Naive B cell (primary cell): ENCODE measurements at regions not wholly inside any gene's neighbourhood (a gene's known extent, or its start where the extent isn't known, plus 50 kb on each side); places are given as distances from the start of the nearest gene placed in this dataset.

Experiments
- ATAC-seq, 2 donors: fragments of 150-1000 bp; cut with Tn5 transposase; 2 replicates each; pipeline ENCODE4 v1.10.0; 2021; ENCODE audit warnings: low read depth in 2 of 2, mild to moderate bottlenecking in 2 of 2, moderate library complexity in 2 of 2
- DNase-seq: peaks from one replicate; pipeline ENCODE4 v3.0.0; 2022
- H3K27ac Mint-ChIP-seq, 6 donors: one replicate each; pipeline ENCODE4 v1.8.0; 2020 to 2022; ENCODE audit warnings: mild to moderate bottlenecking in 6 of 6, mixed read lengths in 6 of 6, moderate library complexity in 5 of 6, inconsistent platforms in 2 of 6
- H3K27me3 Mint-ChIP-seq, 3 donors: one replicate each; pipeline ENCODE4 v1.8.0; 2021 to 2022; ENCODE audit warnings: mixed read lengths in 3 of 3, mild to moderate bottlenecking in 1 of 3
- H3K36me3 Mint-ChIP-seq, 2 donors: one replicate each; pipeline ENCODE4 v1.8.0; 2020 to 2022; ENCODE audit warnings: mixed read lengths in 2 of 2, inconsistent platforms in 1 of 2, mild to moderate bottlenecking in 1 of 2
- H3K4me1 Mint-ChIP-seq, 3 donors: one replicate each; pipeline ENCODE4 v1.8.0; 2020 to 2022; ENCODE audit warnings: mixed read lengths in 3 of 3, inconsistent platforms in 1 of 3, mild to moderate bottlenecking in 1 of 3, moderate library complexity in 1 of 3
- H3K4me3 Mint-ChIP-seq, 8 donors: one replicate each; pipeline ENCODE4 v1.8.0; 2020 to 2022; ENCODE audit warnings: mild to moderate bottlenecking in 8 of 8, mixed read lengths in 8 of 8, moderate library complexity in 8 of 8, inconsistent platforms in 2 of 8
- H3K9me3 Mint-ChIP-seq, 7 donors: one replicate each; pipeline ENCODE4 v1.8.0; 2020 to 2022; ENCODE audit warnings: mixed read lengths in 7 of 7, mild to moderate bottlenecking in 5 of 7, inconsistent platforms in 2 of 7, moderate library complexity in 1 of 7

DNA sequence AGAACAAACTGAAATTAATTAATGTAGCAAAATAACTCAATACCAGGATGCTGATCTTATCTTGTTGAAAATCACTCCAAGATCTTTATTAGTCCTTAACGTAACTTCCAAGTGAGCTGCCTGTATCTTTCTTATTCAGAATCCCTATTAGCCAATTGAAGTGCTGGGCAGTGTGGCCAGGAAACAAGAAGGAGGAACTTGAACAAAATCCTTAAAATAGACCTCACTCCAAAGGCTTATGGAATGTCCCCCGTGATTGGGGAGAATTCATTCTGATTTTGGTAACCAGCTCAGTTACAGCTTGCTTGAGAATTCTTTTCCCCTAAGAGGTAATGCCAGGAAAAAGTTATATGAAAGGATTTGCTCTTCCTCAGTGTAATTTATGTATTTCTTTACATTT, 171.0 kb downstream of the DEPDC1B start:
- Mint-ChIP-seq H3K27ac (peak overlapping the region in 2 of 6 donors; percentile 2 to 85), H3K27me3 (no peaks in the 10 kb centered on the region), H3K4me3 (no peak overlapping the region), H3K36me3 (no peaks in the 10 kb centered on the region), H3K4me1 (peaks cover 15 to 33% (median 26%) of the 10 kb centered on the region in 3 donors), H3K9me3 (peaks cover 0 to 9% (median 3%) of the 10 kb centered on the region in 7 donors)
- DNase-seq (no peak), ATAC-seq (no peak)

DNA sequence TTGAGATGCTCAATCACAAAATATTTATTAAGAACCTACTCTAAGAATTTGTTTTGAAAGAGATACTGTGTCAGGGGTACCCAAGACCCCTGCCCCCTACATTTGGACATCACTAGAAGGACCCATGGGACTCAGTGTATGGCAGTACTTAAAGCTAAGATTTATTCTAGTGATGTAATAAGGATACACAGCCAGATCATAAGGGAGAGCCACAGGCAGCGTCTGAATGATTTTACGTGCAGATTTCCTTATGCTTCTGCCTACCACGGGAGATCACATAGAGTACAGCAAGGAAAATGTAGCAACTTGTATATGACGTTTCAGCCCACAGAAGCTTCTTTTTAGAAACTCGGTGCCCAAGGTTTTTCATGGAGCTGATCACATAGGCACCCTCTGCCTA, 172.9 kb downstream of the DEPDC1B start:
- peak overlapping the region in 3 of 6 donors; percentile 10 to 95 (median 41) for H3K27ac Mint-ChIP-seq
- no peak overlapping the region for H3K4me3 Mint-ChIP-seq
- peaks cover 0 to 3% (median 0%) of the 10 kb centered on the region in 7 donors for H3K9me3 Mint-ChIP-seq
- no peaks in the 10 kb centered on the region for H3K36me3 Mint-ChIP-seq
- no peak for ATAC-seq
- DNase-seq, result no peak
- H3K27me3 Mint-ChIP-seq, result no peaks in the 10 kb centered on the region
- peaks cover 6 to 15% (median 11%) of the 10 kb centered on the region in 3 donors for H3K4me1 Mint-ChIP-seq

DNA sequence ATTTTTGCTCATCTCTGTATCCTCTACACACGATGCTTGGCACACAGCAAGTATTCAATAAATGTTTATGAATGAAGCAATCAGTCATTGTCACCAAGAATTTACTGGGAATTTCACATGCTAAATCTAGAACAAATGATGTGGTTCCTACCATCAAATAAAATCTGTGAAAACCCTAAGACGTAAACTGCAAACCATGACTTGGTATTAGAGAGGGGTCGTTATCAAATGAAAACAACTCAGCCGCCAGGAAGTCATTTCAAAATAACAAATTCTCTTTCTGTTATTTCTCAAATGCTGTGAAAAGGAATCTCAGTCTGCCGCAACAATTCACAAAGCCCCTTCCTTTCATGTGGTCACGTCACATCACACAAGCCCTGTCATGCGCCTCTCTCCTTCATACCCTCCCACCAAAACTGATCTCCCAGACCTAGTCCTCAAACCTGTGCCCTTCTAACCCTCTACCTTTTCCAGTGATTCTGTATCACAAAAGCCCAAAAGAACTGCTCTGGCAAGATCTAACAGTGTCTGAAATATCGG, 173.6 kb downstream of the DEPDC1B start:
- H3K36me3 Mint-ChIP-seq, result no peaks in the 10 kb centered on the region
- H3K9me3 Mint-ChIP-seq, result peaks cover 0 to 3% (median 0%) of the 10 kb centered on the region in 7 donors
- DNase-seq (no peak), ATAC-seq (no peak)
- peak overlapping the region in 1 of 8 donors; percentile 34 for H3K4me3 Mint-ChIP-seq
- H3K27ac Mint-ChIP-seq, result peak overlapping the region in 3 of 6 donors; percentile 10 to 95 (median 41)
- H3K4me1 Mint-ChIP-seq, result peaks cover 7 to 13% (median 11%) of the 10 kb centered on the region in 3 donors
- H3K27me3 Mint-ChIP-seq, result no peaks in the 10 kb centered on the region

DNA sequence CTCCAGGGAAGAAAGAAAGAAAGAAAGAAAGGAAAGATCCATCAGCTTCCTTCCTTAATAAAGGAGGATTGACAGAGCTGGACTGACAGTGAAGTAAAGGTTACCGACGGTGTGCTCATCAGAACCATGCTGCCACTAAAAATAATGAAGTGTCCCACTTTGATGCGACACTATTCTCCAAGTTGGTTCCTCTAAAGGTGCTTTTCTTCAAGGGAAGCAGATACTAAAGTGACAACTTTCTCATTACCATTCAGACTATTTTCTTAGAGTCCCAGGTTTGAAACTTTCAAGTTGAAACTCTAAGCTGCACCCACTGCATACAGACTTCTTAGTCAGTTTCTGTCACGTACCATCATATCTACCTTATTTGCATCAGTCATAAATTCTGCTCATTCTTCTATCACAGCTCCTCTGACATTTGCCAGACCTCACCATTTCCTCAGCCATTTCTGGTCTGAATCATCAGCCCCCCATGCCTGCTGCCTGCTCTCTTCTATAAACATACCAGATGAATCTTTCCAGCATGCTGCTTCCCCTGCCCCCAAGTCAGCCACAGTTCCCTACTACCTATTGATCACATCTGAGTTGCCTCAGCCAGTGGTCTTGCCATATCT, 177.6 kb downstream of the DEPDC1B start:
- Mint-ChIP-seq H3K27ac (no peak overlapping the region), H3K9me3 (peaks cover 0 to 1% (median 0%) of the 10 kb centered on the region in 7 donors), H3K4me3 (no peak overlapping the region), H3K4me1 (peaks cover 18 to 26% (median 22%) of the 10 kb centered on the region in 3 donors), H3K36me3 (peaks cover 0 to 5% of the 10 kb centered on the region in 2 donors), H3K27me3 (no peaks in the 10 kb centered on the region)
- DNase-seq (peak; percentile 23), ATAC-seq (peak; percentile 41 to 44)

DNA sequence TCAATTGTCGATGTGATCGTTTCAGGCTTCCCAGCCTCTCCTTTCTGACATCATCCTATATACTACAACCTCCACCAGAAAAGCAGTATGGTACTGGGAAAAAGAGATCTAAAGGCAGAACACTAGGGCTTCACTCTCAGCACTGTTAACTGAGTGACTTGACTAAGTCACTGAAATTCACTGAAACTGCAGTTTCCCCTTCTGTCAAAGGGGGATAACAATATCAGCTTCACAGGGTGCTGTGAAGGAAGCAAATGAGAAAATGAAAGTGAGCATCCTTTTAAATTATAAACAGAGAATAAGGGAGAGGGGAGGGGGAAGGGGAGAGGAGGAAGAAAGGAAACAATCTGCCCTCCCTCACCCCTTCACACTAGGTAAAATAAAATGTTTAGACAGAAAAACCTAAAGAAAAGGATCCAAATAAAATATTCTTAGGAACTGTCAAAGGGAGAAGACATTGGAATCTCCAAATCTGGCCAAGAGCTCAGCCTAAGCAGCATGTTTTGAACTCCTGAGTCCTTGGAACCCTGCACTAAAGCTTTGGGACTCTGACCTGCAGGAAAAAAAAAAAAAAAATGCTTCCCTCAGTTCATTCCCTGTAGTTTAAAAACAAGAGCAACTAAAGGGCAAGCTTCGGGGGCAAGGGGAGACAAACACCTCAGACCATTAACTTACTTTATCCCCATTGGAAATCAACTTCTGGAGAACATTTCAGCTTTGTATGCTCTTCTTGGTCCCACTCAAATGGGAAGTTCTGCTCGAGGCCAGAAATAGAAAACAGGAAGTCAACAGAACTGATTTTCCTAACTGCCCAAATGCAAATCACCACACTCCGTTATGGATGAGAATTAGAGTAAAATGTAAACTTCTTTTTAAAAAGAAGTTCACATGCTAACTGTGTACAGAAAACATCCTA, 178.3 kb downstream of the DEPDC1B start:
- Mint-ChIP-seq H3K36me3 (peaks cover 0 to 7% of the 10 kb centered on the region in 2 donors), H3K9me3 (peaks cover 0 to 1% (median 0%) of the 10 kb centered on the region in 7 donors), H3K4me3 (no peak overlapping the region), H3K4me1 (peaks cover 19 to 26% (median 22%) of the 10 kb centered on the region in 3 donors), H3K27me3 (no peaks in the 10 kb centered on the region), H3K27ac (peak overlapping the region in 1 of 6 donors; percentile 95)
- DNase-seq (peak; percentile 60), ATAC-seq (peak; percentile 82 to 85)

DNA sequence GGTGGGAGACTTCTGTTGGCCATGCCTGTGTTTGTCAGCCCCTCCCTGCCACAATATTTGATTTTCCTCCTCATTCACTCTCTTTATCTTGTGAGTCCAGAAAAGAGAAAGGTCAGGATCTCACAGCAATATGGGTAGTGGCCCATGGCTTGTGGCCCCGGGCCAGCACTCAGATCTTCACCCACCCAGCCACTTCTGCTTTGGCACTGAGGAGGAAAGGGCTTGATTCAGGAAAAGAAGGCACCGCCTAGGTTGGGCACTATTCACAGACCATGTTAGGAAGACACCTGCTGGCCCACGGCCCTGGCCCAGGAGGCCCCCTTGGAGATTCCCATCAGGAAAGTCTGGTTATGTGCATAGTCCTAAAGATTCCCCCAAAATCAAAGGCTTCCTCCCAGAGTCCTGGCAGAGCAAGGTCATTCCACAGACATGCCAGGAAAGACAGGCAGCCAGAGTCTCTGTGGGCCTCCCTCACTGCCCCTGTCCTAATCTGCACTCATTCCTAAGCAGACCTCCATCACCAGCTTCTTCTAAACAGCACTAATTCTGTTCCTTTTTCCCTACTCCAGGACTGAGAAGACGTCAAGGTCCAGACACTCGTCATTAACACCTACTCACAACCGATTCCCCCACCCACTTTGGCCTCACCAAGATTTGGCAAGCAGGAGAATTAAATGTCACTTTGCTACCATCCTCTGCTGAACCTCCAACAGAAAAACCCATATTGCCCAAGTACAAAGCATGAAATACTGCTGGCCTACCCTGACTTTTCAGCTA, 179.3 kb downstream of the DEPDC1B start:
- Mint-ChIP-seq H3K4me3 (peak overlapping the region in 3 of 8 donors; percentile 72 to 85 (median 74)), H3K9me3 (peaks cover 0 to 1% (median 0%) of the 10 kb centered on the region in 7 donors), H3K36me3 (peaks cover 0 to 7% of the 10 kb centered on the region in 2 donors), H3K4me1 (peaks cover 26% of the 10 kb centered on the region in 3 donors), H3K27ac (peak overlapping the region in 3 of 6 donors; percentile 18 to 95 (median 94)), H3K27me3 (no peaks in the 10 kb centered on the region)
- DNase-seq (no peak), ATAC-seq (no peak)

DNA sequence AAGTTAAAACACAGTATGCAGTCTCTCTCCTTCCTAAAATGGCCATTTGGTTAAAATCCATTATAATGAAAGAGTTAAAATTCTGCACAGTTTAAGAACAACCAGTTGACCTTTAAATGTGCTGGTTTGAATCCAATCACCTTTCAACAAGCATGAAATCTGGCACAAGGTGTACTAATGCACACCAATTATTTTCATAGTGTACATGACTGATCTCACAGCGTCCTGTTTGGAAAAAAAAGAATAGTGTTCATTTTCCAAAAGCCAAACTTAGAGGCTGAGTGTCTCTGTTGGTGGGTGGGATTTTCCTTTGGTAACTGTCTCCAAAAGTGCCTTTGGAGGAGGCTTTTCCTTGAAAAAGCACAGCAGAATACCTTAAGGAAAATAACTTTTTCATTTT, 180.6 kb downstream of the DEPDC1B start:
- Mint-ChIP-seq H3K27ac (no peak overlapping the region), H3K27me3 (no peaks in the 10 kb centered on the region), H3K4me3 (no peak overlapping the region), H3K4me1 (peaks cover 26 to 29% (median 28%) of the 10 kb centered on the region in 3 donors), H3K36me3 (peaks cover 0 to 7% of the 10 kb centered on the region in 2 donors), H3K9me3 (peaks cover 0 to 1% (median 0%) of the 10 kb centered on the region in 7 donors)
- ATAC-seq, result no peak
- DNase-seq, result no peak

DNA sequence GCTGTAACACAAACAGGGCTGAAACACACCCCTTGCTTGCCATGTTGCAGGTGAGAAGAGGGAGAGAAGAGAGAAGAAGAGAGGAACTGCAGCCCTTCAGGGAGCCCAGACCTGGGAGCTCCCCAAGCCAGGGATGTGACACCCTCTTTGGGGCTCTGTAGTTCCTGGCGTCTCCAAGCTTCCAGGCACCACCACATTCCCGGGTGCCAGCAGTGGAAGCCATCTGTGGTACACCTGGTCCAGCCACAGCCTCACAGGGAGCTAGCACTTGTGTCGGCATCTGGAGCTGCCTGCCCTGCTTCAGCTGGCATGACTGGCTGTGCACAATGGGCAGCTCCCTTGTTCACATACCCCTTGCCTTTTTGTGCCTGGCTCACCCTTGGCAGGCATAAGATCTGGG, 182.1 kb downstream of the DEPDC1B start:
- Mint-ChIP-seq H3K9me3 (peaks cover 0 to 1% (median 0%) of the 10 kb centered on the region in 7 donors), H3K27ac (peak overlapping the region in 1 of 6 donors; percentile 12), H3K4me3 (peak overlapping the region in 3 of 8 donors; percentile 29 to 35 (median 33)), H3K4me1 (peaks cover 31 to 38% (median 37%) of the 10 kb centered on the region in 3 donors), H3K36me3 (peaks cover 0 to 7% of the 10 kb centered on the region in 2 donors), H3K27me3 (no peaks in the 10 kb centered on the region)
- no peak for ATAC-seq
- DNase-seq, result no peak

DNA sequence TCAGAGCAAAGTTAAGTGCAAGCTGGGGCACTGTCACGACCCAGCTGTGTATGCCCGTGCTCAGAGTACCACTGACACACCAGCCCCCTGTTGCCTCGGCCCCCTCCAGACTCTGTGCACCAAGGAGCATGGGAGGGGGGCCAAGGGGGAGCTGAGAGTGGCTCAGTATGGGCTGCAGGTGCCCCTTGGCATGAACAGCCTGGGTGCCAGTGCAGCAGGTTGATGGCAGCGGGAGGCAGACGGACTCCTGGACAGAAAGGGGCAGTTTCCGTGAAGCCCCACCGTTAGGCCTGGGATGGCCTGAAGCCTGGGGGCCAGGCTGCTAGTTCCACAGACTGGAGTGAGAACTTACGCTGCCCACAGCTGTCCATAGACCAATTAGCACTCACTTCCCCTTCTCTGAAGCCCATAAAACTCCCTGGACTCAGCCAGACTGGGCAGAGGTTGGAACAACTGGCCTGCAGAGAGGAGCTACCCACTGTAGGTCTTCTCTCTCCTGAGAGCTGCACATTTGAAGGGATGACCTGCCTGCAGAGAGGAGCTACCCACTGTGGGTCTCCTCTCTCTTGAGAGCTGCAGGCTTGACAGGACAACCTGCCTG, 182.8 kb downstream of the DEPDC1B start:
- Mint-ChIP-seq H3K4me3 (peak overlapping the region in 5 of 8 donors; percentile 9 to 56 (median 33)), H3K4me1 (peaks cover 35 to 43% (median 39%) of the 10 kb centered on the region in 3 donors), H3K9me3 (peaks cover 0 to 1% (median 0%) of the 10 kb centered on the region in 7 donors), H3K36me3 (peaks cover 0 to 7% of the 10 kb centered on the region in 2 donors), H3K27ac (peak overlapping the region in 3 of 6 donors; percentile 12 to 56 (median 14)), H3K27me3 (no peaks in the 10 kb centered on the region)
- ATAC-seq, result no peak
- no peak for DNase-seq

DNA sequence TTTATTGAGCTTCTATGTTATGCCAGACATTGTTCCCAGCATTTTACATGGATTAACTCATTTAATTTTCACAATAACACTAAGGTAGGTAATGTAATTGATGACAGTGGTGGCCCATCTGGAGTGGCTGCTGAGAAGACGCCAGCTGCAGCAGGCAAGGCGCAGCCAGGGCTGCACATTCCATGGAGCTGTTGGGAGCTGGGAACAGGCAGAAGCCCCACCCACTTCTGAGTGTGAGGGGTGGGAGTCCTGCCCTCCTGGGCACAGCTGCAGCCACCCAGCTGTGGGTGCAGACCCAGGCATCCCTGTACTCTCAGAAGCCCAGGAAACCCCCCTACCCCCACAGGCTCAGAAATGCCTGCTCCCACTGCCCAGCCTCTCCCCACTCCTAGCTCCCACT, 183.3 kb downstream of the DEPDC1B start:
- Mint-ChIP-seq H3K27me3 (no peaks in the 10 kb centered on the region), H3K36me3 (peaks cover 0 to 7% of the 10 kb centered on the region in 2 donors), H3K9me3 (peaks cover 0 to 1% (median 0%) of the 10 kb centered on the region in 7 donors), H3K27ac (no peak overlapping the region), H3K4me3 (no peak overlapping the region), H3K4me1 (peaks cover 35 to 43% (median 39%) of the 10 kb centered on the region in 3 donors)
- no peak for DNase-seq
- ATAC-seq, result no peak

DNA sequence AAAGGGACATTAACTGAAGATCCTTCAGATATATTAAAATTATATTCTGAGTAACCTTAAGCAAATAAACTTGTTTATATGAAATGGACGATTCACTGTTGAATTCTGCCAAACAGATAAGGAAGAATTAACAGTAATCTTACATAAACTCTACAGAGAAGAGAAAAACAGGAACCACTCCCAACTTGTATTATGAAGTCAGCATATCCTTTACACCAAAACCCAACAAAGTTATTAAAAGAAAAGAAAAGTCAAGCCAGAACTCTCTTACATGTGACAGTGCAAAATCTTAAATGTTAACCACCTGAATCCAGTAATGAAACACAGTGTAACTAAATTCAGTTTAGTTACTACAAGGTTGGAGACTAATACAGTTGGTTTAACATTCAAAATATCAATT, 185.8 kb downstream of the DEPDC1B start:
- peaks cover 0 to 7% of the 10 kb centered on the region in 2 donors for H3K36me3 Mint-ChIP-seq
- peaks cover 32 to 60% (median 53%) of the 10 kb centered on the region in 3 donors for H3K4me1 Mint-ChIP-seq
- ATAC-seq (peak; percentile 64 to 80), DNase-seq (no peak)
- H3K27ac Mint-ChIP-seq, result peak overlapping the region in 2 of 6 donors; percentile 2 to 21
- peaks cover 0 to 1% (median 0%) of the 10 kb centered on the region in 7 donors for H3K9me3 Mint-ChIP-seq
- H3K27me3 Mint-ChIP-seq, result no peaks in the 10 kb centered on the region
- no peak overlapping the region for H3K4me3 Mint-ChIP-seq

DNA sequence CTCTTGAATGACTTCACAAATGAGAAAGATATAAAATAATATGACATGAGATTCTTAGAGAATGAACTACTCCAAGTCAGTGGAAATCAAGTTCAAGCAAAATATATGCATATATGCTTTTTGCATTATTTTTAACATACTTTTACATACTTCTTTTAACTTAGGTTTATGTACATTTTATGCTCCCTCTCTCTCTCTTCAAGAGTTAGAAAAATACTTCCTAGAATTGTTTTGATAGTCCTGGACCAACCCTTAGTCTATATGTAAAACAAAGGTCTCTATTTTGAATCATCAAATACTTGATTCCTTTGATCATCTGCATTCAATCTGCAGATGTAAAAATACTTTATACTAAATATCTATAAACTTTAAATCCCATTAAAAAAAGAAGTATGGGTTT, 187.8 kb downstream of the DEPDC1B start:
- ATAC-seq (no peak), DNase-seq (no peak)
- Mint-ChIP-seq H3K36me3 (no peaks in the 10 kb centered on the region), H3K27ac (peak overlapping the region in 1 of 6 donors; percentile 30), H3K4me1 (peaks cover 28 to 46% (median 36%) of the 10 kb centered on the region in 3 donors), H3K9me3 (no peaks in the 10 kb centered on the region), H3K27me3 (no peaks in the 10 kb centered on the region), H3K4me3 (no peak overlapping the region)
